ENCODE measurements at regions not wholly inside any gene's neighbourhood (a gene's known extent, or its start where the extent isn't known, plus 50 kb on each side); places are given as distances from the start of the nearest gene placed in this dataset.
"Not testable (repeated sequence)": the region's sequence is repeated elsewhere in the genome, so short reads cannot be mapped to it uniquely, and the experiment has no call there.

GRCh38 chr7:53624356-53624755 is 588.9 kb downstream of the POM121L12 start:
- CTCF ChIA-PET: interaction anchor here (0.6 kb wide), 1 partner anchor 11 kb away, joined by 4 read pairs; no protein-coding TSS in a partner anchor
- Mint-ChIP-seq H3K4me1 (ENCODE audit: low read depth, unreplicated experiment) (no peaks in the 10 kb centered on the region), H3K4me3 (ENCODE audit: low read depth, unreplicated experiment) (no peak overlapping the region), H3K27me3 (ENCODE audit: unreplicated experiment) (no peaks in the 10 kb centered on the region), H3K36me3 (ENCODE audit: insufficient read depth, unreplicated experiment) (no peaks in the 10 kb centered on the region), H3K9me3 (ENCODE audit: low read depth, unreplicated experiment) (peaks cover 19% of the 10 kb centered on the region), H3K27ac (ENCODE audit: unreplicated experiment) (no peak overlapping the region)
- TF ChIP-seq, protein P1, sequence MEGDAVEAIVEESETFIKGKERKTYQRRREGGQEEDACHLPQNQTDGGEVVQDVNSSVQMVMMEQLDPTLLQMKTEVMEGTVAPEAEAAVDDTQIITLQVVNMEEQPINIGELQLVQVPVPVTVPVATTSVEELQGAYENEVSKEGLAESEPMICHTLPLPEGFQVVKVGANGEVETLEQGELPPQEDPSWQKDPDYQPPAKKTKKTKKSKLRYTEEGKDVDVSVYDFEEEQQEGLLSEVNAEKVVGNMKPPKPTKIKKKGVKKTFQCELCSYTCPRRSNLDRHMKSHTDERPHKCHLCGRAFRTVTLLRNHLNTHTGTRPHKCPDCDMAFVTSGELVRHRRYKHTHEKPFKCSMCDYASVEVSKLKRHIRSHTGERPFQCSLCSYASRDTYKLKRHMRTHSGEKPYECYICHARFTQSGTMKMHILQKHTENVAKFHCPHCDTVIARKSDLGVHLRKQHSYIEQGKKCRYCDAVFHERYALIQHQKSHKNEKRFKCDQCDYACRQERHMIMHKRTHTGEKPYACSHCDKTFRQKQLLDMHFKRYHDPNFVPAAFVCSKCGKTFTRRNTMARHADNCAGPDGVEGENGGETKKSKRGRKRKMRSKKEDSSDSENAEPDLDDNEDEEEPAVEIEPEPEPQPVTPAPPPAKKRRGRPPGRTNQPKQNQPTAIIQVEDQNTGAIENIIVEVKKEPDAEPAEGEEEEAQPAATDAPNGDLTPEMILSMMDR (IDR thresholded peaks at IDR 0.05; ENCODE audit: unreplicated experiment): no peak
- intact Hi-C loops (cut with micrococcal nuclease; ENCODE audit: unreplicated experiment): no loop called here
- no TSS peak for BruUV-seq (replicated peaks)
- DNase-seq: no peak

DNA sequence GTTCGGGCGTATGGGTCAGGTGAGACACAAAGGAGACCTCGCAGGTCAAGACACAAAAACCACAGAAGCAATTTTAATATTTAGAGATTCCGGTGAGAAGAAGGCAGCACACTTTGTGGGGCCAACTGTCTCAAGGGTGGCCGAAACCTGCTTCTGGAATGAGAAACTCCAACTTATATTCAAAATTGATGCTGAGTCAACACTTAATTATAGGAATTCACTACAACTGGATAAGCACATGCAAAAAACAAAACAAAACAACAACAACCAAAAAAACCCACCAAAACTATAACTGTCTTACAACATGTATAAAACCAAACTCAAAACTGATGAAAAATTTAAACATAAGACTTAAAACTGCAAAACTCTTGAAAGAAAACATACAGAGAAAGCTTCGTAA is 593.3 kb downstream of the POM121L12 start:
- no peak for DNase-seq
- Mint-ChIP-seq H3K4me1 (ENCODE audit: low read depth, unreplicated experiment) (no peaks in the 10 kb centered on the region), H3K27ac (ENCODE audit: unreplicated experiment) (no peak overlapping the region), H3K27me3 (ENCODE audit: unreplicated experiment) (no peaks in the 10 kb centered on the region), H3K36me3 (ENCODE audit: insufficient read depth, unreplicated experiment) (no peaks in the 10 kb centered on the region), H3K9me3 (ENCODE audit: low read depth, unreplicated experiment) (peaks cover 15% of the 10 kb centered on the region), H3K4me3 (ENCODE audit: low read depth, unreplicated experiment) (no peak overlapping the region)
- intact Hi-C loops (cut with micrococcal nuclease; ENCODE audit: unreplicated experiment): no loop called here
- no TSS peak for BruUV-seq (replicated peaks)
- TF ChIP-seq, protein P1 (IDR thresholded peaks at IDR 0.05; ENCODE audit: unreplicated experiment): no peak
- CTCF ChIA-PET: no interaction called here

GRCh38 chr7:53635251-53635650 is 599.8 kb downstream of the POM121L12 start:
- intact Hi-C loops (cut with micrococcal nuclease; ENCODE audit: unreplicated experiment); H3K27ac Mint-ChIP-seq (ENCODE audit: unreplicated experiment); H3K4me1 Mint-ChIP-seq (ENCODE audit: low read depth, unreplicated experiment); H3K36me3 Mint-ChIP-seq (ENCODE audit: insufficient read depth, unreplicated experiment); H3K27me3 Mint-ChIP-seq (ENCODE audit: unreplicated experiment); H3K4me3 Mint-ChIP-seq (ENCODE audit: low read depth, unreplicated experiment); BruUV-seq (replicated peaks); DNase-seq: not testable (repeated sequence)
- peaks cover 11% of the 10 kb centered on the region for H3K9me3 Mint-ChIP-seq (ENCODE audit: low read depth, unreplicated experiment)
- CTCF ChIA-PET: interaction anchor here (0.9 kb wide), 1 partner anchor 11 kb away, joined by 4 read pairs; no protein-coding TSS in a partner anchor

DNA sequence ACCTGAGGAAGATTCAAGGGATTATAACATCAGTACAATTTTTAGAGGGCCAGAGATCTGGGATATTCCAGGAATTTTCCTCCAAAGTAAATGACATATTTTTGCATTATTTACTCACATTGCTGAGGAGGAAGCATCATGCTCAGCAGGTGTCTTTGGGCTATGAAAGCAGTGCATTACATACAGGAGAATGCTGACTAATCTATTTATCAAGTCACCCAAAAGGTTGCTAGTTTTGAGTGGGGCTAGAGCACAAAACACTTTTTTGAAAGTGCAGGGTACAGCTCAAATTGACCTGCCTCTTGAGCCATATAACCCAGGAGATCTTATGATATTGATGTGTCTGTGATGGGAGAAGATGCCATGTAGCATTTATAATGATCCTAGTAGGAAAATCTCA is 603.1 kb downstream of the POM121L12 start:
- no peaks in the 10 kb centered on the region for H3K36me3 Mint-ChIP-seq (ENCODE audit: insufficient read depth, unreplicated experiment)
- intact Hi-C loops (cut with micrococcal nuclease; ENCODE audit: unreplicated experiment): no loop called here
- H3K27ac Mint-ChIP-seq (ENCODE audit: unreplicated experiment): no peak overlapping the region
- TF ChIP-seq, protein P1 (IDR thresholded peaks at IDR 0.05; ENCODE audit: unreplicated experiment): no peak
- no peaks in the 10 kb centered on the region for H3K4me1 Mint-ChIP-seq (ENCODE audit: low read depth, unreplicated experiment)
- CTCF ChIA-PET: no interaction called here
- peaks cover 10% of the 10 kb centered on the region for H3K9me3 Mint-ChIP-seq (ENCODE audit: low read depth, unreplicated experiment)
- no peak overlapping the region for H3K4me3 Mint-ChIP-seq (ENCODE audit: low read depth, unreplicated experiment)
- BruUV-seq (replicated peaks): no TSS peak
- H3K27me3 Mint-ChIP-seq (ENCODE audit: unreplicated experiment): no peaks in the 10 kb centered on the region
- DNase-seq: no peak

DNA sequence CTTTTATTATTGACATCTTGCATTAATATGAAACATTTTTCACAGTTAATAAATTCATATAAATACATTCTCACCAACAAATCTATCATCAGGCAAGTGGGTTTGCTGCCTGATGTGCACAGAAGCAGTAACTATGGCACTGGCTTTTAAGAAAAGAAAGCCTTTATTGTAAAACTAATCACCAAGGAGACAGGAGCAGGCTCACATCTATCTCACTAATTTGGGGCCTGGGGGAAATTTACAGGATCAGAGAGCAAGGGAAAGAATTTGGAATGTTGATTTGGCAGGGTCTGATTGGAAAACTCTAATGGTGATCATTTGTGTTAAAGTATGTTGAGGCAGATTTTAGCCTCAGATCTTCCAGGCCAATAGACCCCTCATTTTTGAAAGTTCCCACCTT is 605.7 kb downstream of the POM121L12 start:
- intact Hi-C loops (cut with micrococcal nuclease; ENCODE audit: unreplicated experiment): no loop called here

More for the DNA sequence above, 605.7 kb downstream of the POM121L12 start:
- H3K36me3 Mint-ChIP-seq (ENCODE audit: insufficient read depth, unreplicated experiment): no peaks in the 10 kb centered on the region
- peaks cover 11% of the 10 kb centered on the region for H3K9me3 Mint-ChIP-seq (ENCODE audit: low read depth, unreplicated experiment)
- no peaks in the 10 kb centered on the region for H3K4me1 Mint-ChIP-seq (ENCODE audit: low read depth, unreplicated experiment)
- no peak for DNase-seq
- BruUV-seq (replicated peaks): no TSS peak
- H3K27me3 Mint-ChIP-seq (ENCODE audit: unreplicated experiment): no peaks in the 10 kb centered on the region
- no peak overlapping the region for H3K27ac Mint-ChIP-seq (ENCODE audit: unreplicated experiment)
- CTCF ChIA-PET: no interaction called here
- H3K4me3 Mint-ChIP-seq (ENCODE audit: low read depth, unreplicated experiment): no peak overlapping the region
- TF ChIP-seq, protein P1 (IDR thresholded peaks at IDR 0.05; ENCODE audit: unreplicated experiment): no peak
